GM12891 (cell line): ENCODE measurements at regions not wholly inside any gene's neighbourhood (a gene's known extent, or its start where the extent isn't known, plus 50 kb on each side); places are given as distances from the start of the nearest gene placed in this dataset.
"Not testable (repeated sequence)": the region's sequence is repeated elsewhere in the genome, so short reads cannot be mapped to it uniquely, and the experiment has no call there.

ENCODE experiments used
- DNase-seq: peaks from one replicate; pipeline ENCODE4 v3.0.0; 2011; ENCODE audit warnings: low spot score; ENCODE audit not compliant: insufficient read length
- FAIRE-seq: peaks from 2 replicates; lab custom pipeline; 2011; peaks lifted over from hg19 to GRCh38; lab: Jason Lieb, UNC
- PAX5 ChIP-seq: IDR thresholded peaks from 2 replicates; pipeline ENCODE4 v1.6.1; 2011; ENCODE audit warnings: low read length, moderate library complexity, mild to moderate bottlenecking; ENCODE audit not compliant: insufficient read depth, severe bottlenecking
- POLR2A ChIP-seq: IDR thresholded peaks from 2 replicates; pipeline ENCODE4 v1.6.1; 2011; ENCODE audit warnings: low read depth, low read length, control low read depth
- POLR2AphosphoS5 ChIP-seq: IDR thresholded peaks from 2 replicates; pipeline ENCODE4 v1.6.1; 2011; ENCODE audit warnings: low read depth, low read length, control low read depth
- POU2F2 ChIP-seq: IDR thresholded peaks from 2 replicates; pipeline ENCODE4 v1.6.1; 2011; ENCODE audit warnings: low read depth, mild to moderate bottlenecking, control low read depth, low read length, moderate library complexity
- SPI1 ChIP-seq: IDR thresholded peaks from 2 replicates; pipeline ENCODE4 v1.6.1; 2011; ENCODE audit warnings: low read depth, low read length, control low read depth
- TAF1 ChIP-seq: IDR thresholded peaks from 2 replicates; pipeline ENCODE4 v1.6.1; 2011; ENCODE audit warnings: low read depth, low read length, control low read depth

- no peak for DNase-seq
- TF ChIP-seq PAX5 (no peak), TAF1 (no peak), POU2F2 (no peak), POLR2AphosphoS5 (no peak), SPI1 (no peak), POLR2A (no peak)
- no peak for FAIRE-seq
These were observed 76.9 kb upstream of the RALGPS2 start for GRCh38 chr1:178648151-178648550.

GRCh38 chr1:178649582-178650350, 75.3 kb upstream of the RALGPS2 start:
- no peak for TF ChIP-seq SPI1
- no peak for TF ChIP-seq PAX5
- no peak for TF ChIP-seq POU2F2
- TF ChIP-seq POLR2AphosphoS5, result no peak
- no peak for TF ChIP-seq POLR2A
- no peak for TF ChIP-seq TAF1
- no peak for DNase-seq
- FAIRE-seq, result no peak

GRCh38 chr1:178650934-178651511, 74.0 kb upstream of the RALGPS2 start:
- DNase-seq (no peak), FAIRE-seq (no peak)

GRCh38 chr1:178651742-178652141, 73.3 kb upstream of the RALGPS2 start:
- TF ChIP-seq POU2F2 (no peak), POLR2AphosphoS5 (no peak), POLR2A (no peak), PAX5 (no peak), SPI1 (no peak), TAF1 (no peak)
- DNase-seq (no peak), FAIRE-seq (no peak)

More at GRCh38 chr1:178650934-178651511, 74.0 kb upstream of the RALGPS2 start:
- TF ChIP-seq PAX5 (no peak), SPI1 (no peak), TAF1 (no peak), POLR2AphosphoS5 (no peak), POU2F2 (no peak)

- TF ChIP-seq POLR2AphosphoS5, result no peak
- TF ChIP-seq SPI1, result no peak
- no peak for TF ChIP-seq TAF1
- TF ChIP-seq POLR2A, result no peak
- TF ChIP-seq PAX5, result no peak
- no peak for TF ChIP-seq POU2F2
- FAIRE-seq, result no peak
- no peak for DNase-seq
These were observed 72.2 kb upstream of the RALGPS2 start for GRCh38 chr1:178652506-178653490.

- TF ChIP-seq PAX5 (no peak), TAF1 (no peak), SPI1 (peak; percentile 91)
- FAIRE-seq (peak; percentile 83), DNase-seq (no peak)
These were observed 65.2 kb upstream of the RALGPS2 start for GRCh38 chr1:178659789-178660208.

GRCh38 chr1:178660461-178660860, 64.6 kb upstream of the RALGPS2 start:
- DNase-seq (no peak), FAIRE-seq (peak; percentile 66)
- TF ChIP-seq SPI1, result no peak
- no peak for TF ChIP-seq POU2F2
- no peak for TF ChIP-seq PAX5
- no peak for TF ChIP-seq POLR2A
- no peak for TF ChIP-seq POLR2AphosphoS5
- no peak for TF ChIP-seq TAF1

GRCh38 chr1:178664278-178664677, 60.8 kb upstream of the RALGPS2 start:
- TF ChIP-seq SPI1 (0 out of 2 replicates have a peak, but pooled peaks have one; percentile 31), TAF1 (no peak)
- FAIRE-seq (peak; percentile 89), DNase-seq (no peak)

- FAIRE-seq (peak; percentile 5), DNase-seq (no peak)
- TF ChIP-seq SPI1 (no peak), POLR2AphosphoS5 (no peak), POLR2A (no peak), TAF1 (no peak), POU2F2 (no peak), PAX5 (no peak)
These were observed 59.5 kb upstream of the RALGPS2 start for GRCh38 chr1:178665579-178665978.

- FAIRE-seq, result not testable (repeated sequence)
These were observed 58.2 kb upstream of the RALGPS2 start for GRCh38 chr1:178666891-178667290.

More at GRCh38 chr1:178666891-178667290, 58.2 kb upstream of the RALGPS2 start:
- DNase-seq, result not testable (repeated sequence)
